ENCODE measurements at regions not wholly inside any gene's neighbourhood (a gene's known extent, or its start where the extent isn't known, plus 50 kb on each side); places are given as distances from the start of the nearest gene placed in this dataset.

DNA sequence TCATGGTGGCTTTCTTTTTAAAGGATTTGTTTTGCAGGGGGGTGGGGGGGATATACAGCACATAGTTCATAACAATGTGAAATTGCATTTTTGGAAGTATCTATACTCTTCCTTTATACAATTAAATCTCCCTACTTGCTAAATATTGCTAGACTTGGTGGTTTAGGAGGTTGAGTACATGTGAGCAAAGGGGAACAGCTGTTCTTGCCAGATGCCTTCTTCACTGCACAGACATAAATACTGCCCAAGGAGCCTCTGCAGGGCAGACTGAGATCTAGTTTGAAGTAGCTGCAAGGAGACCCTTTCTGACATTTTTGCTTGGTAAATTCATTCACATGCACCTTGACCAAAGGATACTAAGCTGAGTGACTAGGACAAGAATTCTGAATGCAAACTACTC lies 228.6 kb upstream of the IL12A start:
- no TSS peak for BruUV-seq (replicated peaks)
- Histone ChIP-seq H3K27me3 (ENCODE audit: insufficient read depth, low read length) (no peaks in the 10 kb centered on the region), H3K4me2 (ENCODE audit: low read length) (no peak overlapping the region), H3K9me3 (ENCODE audit: control insufficient read depth in 1 of 2, insufficient read depth in 1 of 2, low read depth in 1 of 2, low read length in 2 of 2) (0 out of 4 replicates have a peak, but pooled peaks cover 0 to 4% of the 10 kb centered on the region in 2 experiments), H3K9ac (ENCODE audit: low read length) (no peak overlapping the region), H3K36me3 (ENCODE audit: control insufficient read depth in 1 of 2, insufficient read depth in 2 of 2, low read length in 2 of 2) (no peaks in the 10 kb centered on the region), H4K20me1 (ENCODE audit: insufficient read depth) (no peaks in the 10 kb centered on the region), H3K9me2 (ENCODE audit: insufficient read depth) (no peaks in the 10 kb centered on the region), H3K79me2 (ENCODE audit: insufficient read depth, low read length) (no peaks in the 10 kb centered on the region), H2AFZ (ENCODE audit: low read depth, low read length, poor library complexity, severe bottlenecking) (no peak overlapping the region), H3K27ac (ENCODE audit: low read depth, low read length) (no peak overlapping the region), H3K4me3 (replicated peaks in 1 of 2; ENCODE audit: low read depth in 1 of 2, low read length in 2 of 2) (no peak overlapping the region), H3K4me1 (ENCODE audit: control insufficient read depth in 1 of 2, insufficient read depth in 2 of 2, low read length in 2 of 2) (peaks cover 18 to 40% of the 10 kb centered on the region in 2 experiments)
- intact Hi-C loops (cut with micrococcal nuclease) = no loop called here
- ATAC-seq = no peak
- DNase-seq (ENCODE audit: low read depth, low spot score) = no peak
- no peak for TF ChIP-seq ELF1 (IDR thresholded peaks at IDR 0.05; ENCODE audit: borderline replicate concordance, low read depth)
- POLR2A ChIA-PET = no interaction called here
- CTCF ChIA-PET = no interaction called here
- RAD21 ChIA-PET (ENCODE audit: low non-redundant PET in 1 of 2, low total read pairs in 2 of 2, uncharacterized antibody in 2 of 2, unreplicated experiment in 2 of 2) = no interaction called here

DNA sequence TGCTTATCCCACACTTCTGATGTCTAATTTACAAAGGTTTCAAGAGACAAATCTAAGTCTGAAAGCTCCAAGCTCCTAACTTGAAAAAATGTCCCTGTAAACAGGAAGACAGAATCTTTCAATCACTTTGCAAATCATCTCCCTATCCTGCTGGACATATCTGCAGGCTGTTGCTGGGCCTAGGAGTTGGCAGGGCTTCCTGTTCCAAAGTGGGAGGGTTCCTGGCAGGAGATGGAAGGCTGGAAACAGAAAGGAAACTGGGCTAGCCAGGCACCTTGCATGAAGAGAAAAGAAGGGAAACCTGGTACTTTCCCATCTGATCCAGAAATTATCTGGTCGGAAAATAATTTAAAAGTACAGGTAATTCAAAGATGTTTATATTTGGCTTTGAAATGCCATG lies 227.3 kb upstream of the IL12A start:
- CTCF ChIA-PET = no interaction called here
- H3K27ac ChIP-seq (ENCODE audit: low read depth, low read length) = peak overlapping the region; percentile 76; the same call in 1 of the 2 replicates
- H3K9ac ChIP-seq (ENCODE audit: low read length) = peak overlapping the region; percentile 78
- TF ChIP-seq ELF1 (IDR thresholded peaks at IDR 0.05; ENCODE audit: borderline replicate concordance, low read depth) (no peak), POLR2A (IDR thresholded peaks at IDR 0.05; ENCODE audit: borderline replicate concordance, extremely low read depth, insufficient read depth, insufficient read length) (no peak), EZH2 (IDR thresholded peaks at IDR 0.05) (no peak), TCF7L2 (IDR thresholded peaks at IDR 0.05; ENCODE audit: borderline replicate concordance, extremely low read depth, insufficient read depth, insufficient read length) (no peak), EGR1 (IDR thresholded peaks at IDR 0.05; ENCODE audit: low read depth) (no peak), SIN3A (IDR thresholded peaks at IDR 0.05; ENCODE audit: low read depth) (no peak), FOSL1 (IDR thresholded peaks at IDR 0.05; ENCODE audit: low read depth) (no peak)
- TF ChIP-seq, protein P1, sequence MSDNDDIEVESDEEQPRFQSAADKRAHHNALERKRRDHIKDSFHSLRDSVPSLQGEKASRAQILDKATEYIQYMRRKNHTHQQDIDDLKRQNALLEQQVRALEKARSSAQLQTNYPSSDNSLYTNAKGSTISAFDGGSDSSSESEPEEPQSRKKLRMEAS (IDR thresholded peaks at IDR 0.05) = no peak
- TF ChIP-seq, protein P2, sequence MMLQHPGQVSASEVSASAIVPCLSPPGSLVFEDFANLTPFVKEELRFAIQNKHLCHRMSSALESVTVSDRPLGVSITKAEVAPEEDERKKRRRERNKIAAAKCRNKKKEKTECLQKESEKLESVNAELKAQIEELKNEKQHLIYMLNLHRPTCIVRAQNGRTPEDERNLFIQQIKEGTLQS (IDR thresholded peaks at IDR 0.05) = no peak
- TF ChIP-seq, protein P3, sequence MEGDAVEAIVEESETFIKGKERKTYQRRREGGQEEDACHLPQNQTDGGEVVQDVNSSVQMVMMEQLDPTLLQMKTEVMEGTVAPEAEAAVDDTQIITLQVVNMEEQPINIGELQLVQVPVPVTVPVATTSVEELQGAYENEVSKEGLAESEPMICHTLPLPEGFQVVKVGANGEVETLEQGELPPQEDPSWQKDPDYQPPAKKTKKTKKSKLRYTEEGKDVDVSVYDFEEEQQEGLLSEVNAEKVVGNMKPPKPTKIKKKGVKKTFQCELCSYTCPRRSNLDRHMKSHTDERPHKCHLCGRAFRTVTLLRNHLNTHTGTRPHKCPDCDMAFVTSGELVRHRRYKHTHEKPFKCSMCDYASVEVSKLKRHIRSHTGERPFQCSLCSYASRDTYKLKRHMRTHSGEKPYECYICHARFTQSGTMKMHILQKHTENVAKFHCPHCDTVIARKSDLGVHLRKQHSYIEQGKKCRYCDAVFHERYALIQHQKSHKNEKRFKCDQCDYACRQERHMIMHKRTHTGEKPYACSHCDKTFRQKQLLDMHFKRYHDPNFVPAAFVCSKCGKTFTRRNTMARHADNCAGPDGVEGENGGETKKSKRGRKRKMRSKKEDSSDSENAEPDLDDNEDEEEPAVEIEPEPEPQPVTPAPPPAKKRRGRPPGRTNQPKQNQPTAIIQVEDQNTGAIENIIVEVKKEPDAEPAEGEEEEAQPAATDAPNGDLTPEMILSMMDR (IDR thresholded peaks at IDR 0.05 in 2 of 3, conservative IDR thresholded peaks at IDR 0.05 in 1 of 3; ENCODE audit: borderline replicate concordance in 1 of 3, insufficient read depth in 1 of 3, low read depth in 2 of 3, low read length in 2 of 3) = no peak
- TF ChIP-seq, protein P4, sequence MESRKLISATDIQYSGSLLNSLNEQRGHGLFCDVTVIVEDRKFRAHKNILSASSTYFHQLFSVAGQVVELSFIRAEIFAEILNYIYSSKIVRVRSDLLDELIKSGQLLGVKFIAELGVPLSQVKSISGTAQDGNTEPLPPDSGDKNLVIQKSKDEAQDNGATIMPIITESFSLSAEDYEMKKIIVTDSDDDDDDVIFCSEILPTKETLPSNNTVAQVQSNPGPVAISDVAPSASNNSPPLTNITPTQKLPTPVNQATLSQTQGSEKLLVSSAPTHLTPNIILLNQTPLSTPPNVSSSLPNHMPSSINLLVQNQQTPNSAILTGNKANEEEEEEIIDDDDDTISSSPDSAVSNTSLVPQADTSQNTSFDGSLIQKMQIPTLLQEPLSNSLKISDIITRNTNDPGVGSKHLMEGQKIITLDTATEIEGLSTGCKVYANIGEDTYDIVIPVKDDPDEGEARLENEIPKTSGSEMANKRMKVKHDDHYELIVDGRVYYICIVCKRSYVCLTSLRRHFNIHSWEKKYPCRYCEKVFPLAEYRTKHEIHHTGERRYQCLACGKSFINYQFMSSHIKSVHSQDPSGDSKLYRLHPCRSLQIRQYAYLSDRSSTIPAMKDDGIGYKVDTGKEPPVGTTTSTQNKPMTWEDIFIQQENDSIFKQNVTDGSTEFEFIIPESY (IDR thresholded peaks at IDR 0.05; ENCODE audit: extremely low read depth, insufficient replicate concordance, low read length) = no peak
- TF ChIP-seq, protein P5, sequence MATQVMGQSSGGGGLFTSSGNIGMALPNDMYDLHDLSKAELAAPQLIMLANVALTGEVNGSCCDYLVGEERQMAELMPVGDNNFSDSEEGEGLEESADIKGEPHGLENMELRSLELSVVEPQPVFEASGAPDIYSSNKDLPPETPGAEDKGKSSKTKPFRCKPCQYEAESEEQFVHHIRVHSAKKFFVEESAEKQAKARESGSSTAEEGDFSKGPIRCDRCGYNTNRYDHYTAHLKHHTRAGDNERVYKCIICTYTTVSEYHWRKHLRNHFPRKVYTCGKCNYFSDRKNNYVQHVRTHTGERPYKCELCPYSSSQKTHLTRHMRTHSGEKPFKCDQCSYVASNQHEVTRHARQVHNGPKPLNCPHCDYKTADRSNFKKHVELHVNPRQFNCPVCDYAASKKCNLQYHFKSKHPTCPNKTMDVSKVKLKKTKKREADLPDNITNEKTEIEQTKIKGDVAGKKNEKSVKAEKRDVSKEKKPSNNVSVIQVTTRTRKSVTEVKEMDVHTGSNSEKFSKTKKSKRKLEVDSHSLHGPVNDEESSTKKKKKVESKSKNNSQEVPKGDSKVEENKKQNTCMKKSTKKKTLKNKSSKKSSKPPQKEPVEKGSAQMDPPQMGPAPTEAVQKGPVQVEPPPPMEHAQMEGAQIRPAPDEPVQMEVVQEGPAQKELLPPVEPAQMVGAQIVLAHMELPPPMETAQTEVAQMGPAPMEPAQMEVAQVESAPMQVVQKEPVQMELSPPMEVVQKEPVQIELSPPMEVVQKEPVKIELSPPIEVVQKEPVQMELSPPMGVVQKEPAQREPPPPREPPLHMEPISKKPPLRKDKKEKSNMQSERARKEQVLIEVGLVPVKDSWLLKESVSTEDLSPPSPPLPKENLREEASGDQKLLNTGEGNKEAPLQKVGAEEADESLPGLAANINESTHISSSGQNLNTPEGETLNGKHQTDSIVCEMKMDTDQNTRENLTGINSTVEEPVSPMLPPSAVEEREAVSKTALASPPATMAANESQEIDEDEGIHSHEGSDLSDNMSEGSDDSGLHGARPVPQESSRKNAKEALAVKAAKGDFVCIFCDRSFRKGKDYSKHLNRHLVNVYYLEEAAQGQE (IDR thresholded peaks at IDR 0.05; ENCODE audit: low read depth) = no peak

More for the DNA sequence above, 227.3 kb upstream of the IL12A start:
- H2AFZ ChIP-seq (ENCODE audit: low read depth, low read length, poor library complexity, severe bottlenecking) = no peak overlapping the region
- H3K4me1 ChIP-seq (ENCODE audit: control insufficient read depth in 1 of 2, insufficient read depth in 2 of 2, low read length in 2 of 2) = peaks cover 24 to 50% of the 10 kb centered on the region in 2 experiments
- H3K4me2 ChIP-seq (ENCODE audit: low read length) = peak overlapping the region; percentile 93
- no TSS peak for BruUV-seq (replicated peaks)
- H3K9me3 ChIP-seq (ENCODE audit: control insufficient read depth in 1 of 2, insufficient read depth in 1 of 2, low read depth in 1 of 2, low read length in 2 of 2) = 0 out of 4 replicates have a peak, but pooled peaks cover 0 to under 1% of the 10 kb centered on the region in 2 experiments
- H3K36me3 ChIP-seq (ENCODE audit: control insufficient read depth in 1 of 2, insufficient read depth in 2 of 2, low read length in 2 of 2) = no peaks in the 10 kb centered on the region
- intact Hi-C loops (cut with micrococcal nuclease) = no loop called here
- H3K27me3 ChIP-seq (ENCODE audit: insufficient read depth, low read length) = no peaks in the 10 kb centered on the region
- peaks cover 10% of the 10 kb centered on the region for H3K79me2 ChIP-seq (ENCODE audit: insufficient read depth, low read length)
- ChIA-PET POLR2A (no interaction called here), RAD21 (ENCODE audit: low non-redundant PET in 1 of 2, low total read pairs in 2 of 2, uncharacterized antibody in 2 of 2, unreplicated experiment in 2 of 2) (no interaction called here)
- H3K9me2 ChIP-seq (ENCODE audit: insufficient read depth) = no peaks in the 10 kb centered on the region
- DNase-seq (ENCODE audit: low read depth, low spot score) (no peak), ATAC-seq (no peak)
- H3K4me3 ChIP-seq (replicated peaks in 1 of 2; ENCODE audit: low read depth in 1 of 2, low read length in 2 of 2) = peak overlapping the region in 1 of 2 experiments; percentile 65; a peak in 3 of 4 replicates
- H4K20me1 ChIP-seq (ENCODE audit: insufficient read depth) = no peaks in the 10 kb centered on the region

All from HCT116 (cell line).